HepG2 (cell line): ENCODE measurements at regions not wholly inside any gene's neighbourhood (a gene's known extent, or its start where the extent isn't known, plus 50 kb on each side); places are given as distances from the start of the nearest gene placed in this dataset.

Source experiments
- BCL3 ChIP-seq: sonication (generic); formaldehyde crosslinking; IDR thresholded peaks from 2 replicates; pipeline ENCODE4 v1.5.1; 2020; ENCODE audit warnings: mild to moderate bottlenecking, missing genetic modification reagents, moderate library complexity
- CCDC6 ChIP-seq: sonication (generic); formaldehyde crosslinking; IDR thresholded peaks from 2 replicates; pipeline ENCODE4 v1.8.1; 2022; ENCODE audit warnings: mild to moderate bottlenecking, missing genetic modification reagents, moderate library complexity
- IKZF4 ChIP-seq: sonication (generic); formaldehyde crosslinking; IDR thresholded peaks from 2 replicates; pipeline ENCODE4 v1.5.1; 2020; ENCODE audit warnings: borderline replicate concordance, mild to moderate bottlenecking, low read depth, missing genetic modification reagents; ENCODE audit errors: not compliant biosample characterization
- MTERF4 ChIP-seq: sonication (generic); formaldehyde crosslinking; IDR thresholded peaks from 2 replicates; pipeline ENCODE4 v1.8.0; 2023; ENCODE audit warnings: mild to moderate bottlenecking, missing genetic modification reagents
- PHF21A ChIP-seq: sonication (generic); formaldehyde crosslinking; IDR thresholded peaks from 2 replicates; pipeline ENCODE4 v1.5.0; 2020; ENCODE audit warnings: mild to moderate bottlenecking, missing genetic modification reagents
- POLR2A ChIP-seq, 2 experiments: IDR thresholded peaks; 2 replicates each; pipeline ENCODE4 v1.6.1; 2011; ENCODE audit warnings: low read depth in 2 of 2, low read length in 2 of 2, mild to moderate bottlenecking in 1 of 2, moderate library complexity in 1 of 2; ENCODE audit not compliant: insufficient read depth in 1 of 2
- SP1 ChIP-seq, 2 experiments: fragments of 450-650 bp in 1 of 2; sonication (generic) in 1 of 2; formaldehyde crosslinking in 1 of 2; IDR thresholded peaks; 2 replicates each; pipeline versions ENCODE4 v1.4.0 to v1.6.1; 2016 to 2020; ENCODE audit warnings: missing genetic modification reagents in 1 of 2
- THRA ChIP-seq: sonication (generic); formaldehyde crosslinking; IDR thresholded peaks from 2 replicates; pipeline ENCODE4 v1.4.0; 2020; ENCODE audit warnings: missing genetic modification reagents, borderline replicate concordance
- ZBTB33 ChIP-seq: sonication (generic); formaldehyde crosslinking; IDR thresholded peaks from 2 replicates; pipeline ENCODE4 v1.4.0; 2020; ENCODE audit warnings: missing genetic modification reagents
- ZBTB38 ChIP-seq: sonication (generic); formaldehyde crosslinking; IDR thresholded peaks from 2 replicates; pipeline ENCODE4 v1.5.1; 2020; ENCODE audit warnings: mild to moderate bottlenecking, missing genetic modification reagents
- ZNF414 ChIP-seq: sonication (generic); formaldehyde crosslinking; IDR thresholded peaks from 2 replicates; pipeline ENCODE4 v1.5.0; 2020; ENCODE audit warnings: missing genetic modification reagents

- TF ChIP-seq CCDC6 = no peak
- TF ChIP-seq PHF21A (CRISPR knock-in tag) = no peak
- no peak for TF ChIP-seq BCL3 (CRISPR knock-in tag)
- no peak for TF ChIP-seq MTERF4 (CRISPR knock-in tag)
- TF ChIP-seq IKZF4 = no peak
- TF ChIP-seq SP1 (IDR thresholded peaks at IDR 0.05) = no peak
- no peak for TF ChIP-seq SP1 (CRISPR knock-in tag; IDR thresholded peaks at IDR 0.05)
- TF ChIP-seq POLR2A (IDR thresholded peaks at IDR 0.05; ENCODE audit: insufficient read depth in 1 of 2, low read depth in 2 of 2, low read length in 2 of 2) = no peak
- TF ChIP-seq ZBTB38 (CRISPR knock-in tag) = no peak
- no peak for TF ChIP-seq ZBTB33 (CRISPR knock-in tag)
- no peak for TF ChIP-seq THRA
- no peak for TF ChIP-seq ZNF414 (CRISPR knock-in tag)
These were observed 328.7 kb upstream of the FAM98A start for GRCh38 chr2:33927756-33928155.
